D721Med (cell line): ENCODE measurements at regions not wholly inside any gene's neighbourhood (a gene's known extent, or its start where the extent isn't known, plus 50 kb on each side); places are given as distances from the start of the nearest gene placed in this dataset.
"Not testable (repeated sequence)": the region's sequence is repeated elsewhere in the genome, so short reads cannot be mapped to it uniquely, and the experiment has no call there.

Experiments
- DNase-seq: peaks from one replicate; pipeline ENCODE4 v3.0.0; 2011; ENCODE audit warnings: low spot score; ENCODE audit not compliant: insufficient read length
- FAIRE-seq: peaks from 2 replicates; lab custom pipeline; 2011; peaks lifted over from hg19 to GRCh38; lab: Jason Lieb, UNC
- CTCF ChIP-seq: IDR thresholded peaks from 2 replicates; pipeline ENCODE4 v1.5.1; 2012; ENCODE audit warnings: mild to moderate bottlenecking, control low read depth; ENCODE audit not compliant: insufficient read depth; ENCODE audit errors: missing control alignments

- FAIRE-seq (no peak), DNase-seq (no peak)
- no peak for TF ChIP-seq CTCF
Measured at GRCh38 chr3:110887176-110887575, 184.4 kb upstream of the NECTIN3 start.

GRCh38 chr3:110888625-110889375, 182.8 kb upstream of the NECTIN3 start:
- not testable (repeated sequence) for DNase-seq, FAIRE-seq

DNA sequence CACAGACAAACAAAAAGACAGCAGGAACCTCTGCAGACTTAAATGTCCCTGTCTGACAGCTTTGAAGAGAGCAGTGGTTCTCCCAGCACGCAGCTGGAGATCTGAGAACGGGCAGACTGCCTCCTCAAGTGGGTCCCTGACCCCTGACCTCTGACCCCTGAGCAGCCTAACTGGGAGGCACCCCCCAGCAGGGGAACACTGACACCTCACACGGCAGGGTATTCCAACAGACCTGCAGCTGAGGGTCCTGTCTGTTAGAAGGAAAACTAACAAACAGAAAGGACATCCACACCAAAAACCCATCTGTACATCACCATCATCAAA, 182.3 kb upstream of the NECTIN3 start:
- FAIRE-seq, DNase-seq: not testable (repeated sequence)

DNA sequence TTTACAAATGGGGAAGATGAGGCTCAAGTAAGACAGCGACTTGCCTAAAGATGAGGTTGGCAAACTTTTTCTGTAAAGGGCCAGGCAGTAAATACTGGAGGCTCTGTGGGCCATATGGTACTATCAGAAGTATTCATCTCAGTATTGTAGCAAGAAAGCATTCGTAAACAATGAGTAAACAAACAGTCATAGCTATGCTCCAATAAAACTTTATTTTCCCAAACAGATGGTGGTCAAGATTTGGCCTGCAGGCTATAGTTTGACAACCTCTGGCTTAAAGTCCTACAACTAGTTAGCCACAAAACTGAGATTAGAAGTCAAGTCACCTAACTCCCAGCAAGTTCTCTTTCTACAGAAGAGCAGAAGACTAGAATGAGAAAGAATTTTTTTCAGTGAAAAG, 177.0 kb upstream of the NECTIN3 start:
- FAIRE-seq: no peak

DNA sequence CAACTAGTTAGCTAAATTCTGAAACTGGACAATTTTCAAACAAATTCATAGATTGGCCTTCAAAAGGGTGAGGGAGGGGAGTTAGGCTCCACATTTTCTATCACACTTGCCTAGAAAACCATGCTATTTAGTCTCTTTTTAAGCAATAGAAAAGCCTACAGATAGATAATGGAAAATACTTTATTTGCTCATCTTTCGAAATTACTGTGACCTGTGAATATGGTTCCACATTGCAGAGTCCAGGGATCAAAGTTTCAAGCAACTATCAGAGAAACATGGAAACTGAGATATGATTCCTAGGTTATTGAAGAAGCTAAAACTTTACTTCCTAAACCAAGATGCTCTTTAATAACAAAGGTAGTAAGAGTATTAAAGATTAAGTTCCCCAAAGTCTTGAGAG, 176.6 kb upstream of the NECTIN3 start:
- no peak for TF ChIP-seq CTCF
- no peak for FAIRE-seq

More for the DNA sequence above, 177.0 kb upstream of the NECTIN3 start:
- no peak for TF ChIP-seq CTCF
- no peak for DNase-seq

GRCh38 chr3:110897046-110897445, 174.6 kb upstream of the NECTIN3 start:
- no peak for TF ChIP-seq CTCF
- FAIRE-seq (no peak), DNase-seq (no peak)

More for the DNA sequence above, 176.6 kb upstream of the NECTIN3 start:
- no peak for DNase-seq

GRCh38 chr3:110900576-110900975, 171.0 kb upstream of the NECTIN3 start:
- DNase-seq: no peak
- no peak for TF ChIP-seq CTCF
- FAIRE-seq: no peak

- DNase-seq (no peak), FAIRE-seq (no peak)
- no peak for TF ChIP-seq CTCF
Measured at GRCh38 chr3:110901536-110901935, 170.1 kb upstream of the NECTIN3 start.
